GM23338 (cell line): ENCODE measurements at regions not wholly inside any gene's neighbourhood (a gene's known extent, or its start where the extent isn't known, plus 50 kb on each side); places are given as distances from the start of the nearest gene placed in this dataset.

Experiments used
- CREB1 ChIP-seq: fragments of 250-450 bp; sonication (Bioruptor Pico); IDR thresholded peaks from 2 replicates; pipeline ENCODE4 v1.5.0; 2020; ENCODE audit warnings: low read depth, mild to moderate bottlenecking, moderate library complexity
- EZH2 ChIP-seq: fragments of 200-600 bp; sonication (generic); IDR thresholded peaks from one replicate; pipeline ENCODE4 v1.8.0; 2017; ENCODE audit warnings: antibody characterized with exemption, mild to moderate bottlenecking, low read depth; ENCODE audit not compliant: unreplicated experiment

GRCh38 chr10:29748109-29748650 lies 113.4 kb upstream of the SVIL start:
- no peak for TF ChIP-seq EZH2
- TF ChIP-seq CREB1, result no peak
